HG03565 (cell line): ENCODE measurements at regions not wholly inside any gene's neighbourhood (a gene's known extent, or its start where the extent isn't known, plus 50 kb on each side); places are given as distances from the start of the nearest gene placed in this dataset.

Experiments used
- ATAC-seq: cut with Tn5 transposase; IDR thresholded peaks from one replicate; pipeline ENCODE4 v1.9.1; 2021; ENCODE audit warnings: mild to moderate bottlenecking, moderate library complexity; ENCODE audit not compliant: unreplicated experiment

- no peak for ATAC-seq
These were observed 57.0 kb downstream of the PHLDA1 start for GRCh38 chr12:75974323-75975187.

- ATAC-seq: no peak
These were observed 60.3 kb downstream of the PHLDA1 start for GRCh38 chr12:75971253-75971652.

- no peak for ATAC-seq
These were observed 61.3 kb downstream of the PHLDA1 start for GRCh38 chr12:75970310-75970709.

DNA sequence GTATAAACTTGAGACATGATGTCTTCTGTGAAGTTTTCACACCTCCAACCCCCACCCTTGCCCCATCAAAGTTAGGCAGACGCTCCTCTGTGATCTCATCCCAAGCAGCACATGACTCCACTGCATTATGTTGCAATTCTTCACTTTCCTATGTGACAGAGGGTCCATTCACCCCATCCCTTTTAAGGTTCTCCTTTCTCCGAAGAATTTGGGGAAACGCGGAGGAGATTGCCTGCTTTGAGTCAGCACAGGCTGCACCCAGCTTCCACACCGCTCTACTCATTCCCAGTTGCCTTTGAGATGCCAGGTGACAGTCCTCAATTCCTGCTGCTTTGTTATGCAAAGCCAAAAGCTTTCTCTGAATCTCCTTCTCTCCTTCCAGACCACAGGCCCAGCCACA, 61.8 kb downstream of the PHLDA1 start:
- ATAC-seq: no peak

- ATAC-seq: no peak
These were observed 65.9 kb downstream of the PHLDA1 start for GRCh38 chr12:75965661-75966060.

GRCh38 chr12:75964150-75964549, 67.4 kb downstream of the PHLDA1 start:
- peak; percentile 50 for ATAC-seq

GRCh38 chr12:75961878-75962277, 69.7 kb downstream of the PHLDA1 start:
- ATAC-seq: no peak

GRCh38 chr12:75960954-75961661, 70.5 kb downstream of the PHLDA1 start:
- no peak for ATAC-seq

- no peak for ATAC-seq
These were observed 71.3 kb downstream of the PHLDA1 start for GRCh38 chr12:75960086-75960910.

DNA sequence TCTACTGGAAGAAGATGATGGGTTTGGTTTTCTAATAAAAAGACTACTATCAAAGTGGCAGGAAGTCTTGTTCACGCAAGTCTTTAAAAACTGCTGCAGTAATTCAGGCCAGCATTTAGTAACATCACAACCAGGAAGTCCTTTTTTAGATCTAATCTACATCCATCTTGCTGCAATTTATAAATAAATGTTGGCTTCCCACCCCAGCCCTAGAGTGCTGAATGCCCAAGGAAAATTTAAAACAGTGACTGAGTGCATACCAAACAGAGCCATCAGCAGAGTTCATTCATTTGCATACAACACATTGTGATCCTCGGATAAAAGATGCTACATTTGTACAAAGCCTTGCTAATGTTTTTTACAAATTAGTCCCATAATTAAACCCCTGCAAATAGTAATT, 72.1 kb downstream of the PHLDA1 start:
- no peak for ATAC-seq

DNA sequence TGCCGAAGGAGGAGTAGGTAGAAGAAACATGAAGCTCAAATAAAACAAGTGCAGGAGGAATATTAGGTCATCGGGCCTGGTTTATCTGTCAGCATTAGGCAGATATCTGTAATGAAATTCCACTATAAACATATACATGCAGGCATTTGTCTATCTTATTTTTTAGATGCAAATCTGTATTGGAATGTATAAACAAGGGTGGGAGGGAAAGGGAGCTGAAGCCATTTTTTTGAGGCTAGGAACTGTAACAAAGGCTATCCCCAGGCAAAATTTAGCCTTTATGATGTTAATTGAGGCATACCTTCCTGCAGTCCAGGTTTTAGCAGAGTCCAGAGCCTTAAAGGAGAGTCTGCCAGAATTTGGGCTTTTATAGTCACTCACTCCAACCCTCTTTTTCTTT, 72.5 kb downstream of the PHLDA1 start:
- no peak for ATAC-seq

GRCh38 chr12:75955251-75955650, 76.3 kb downstream of the PHLDA1 start:
- ATAC-seq: no peak

DNA sequence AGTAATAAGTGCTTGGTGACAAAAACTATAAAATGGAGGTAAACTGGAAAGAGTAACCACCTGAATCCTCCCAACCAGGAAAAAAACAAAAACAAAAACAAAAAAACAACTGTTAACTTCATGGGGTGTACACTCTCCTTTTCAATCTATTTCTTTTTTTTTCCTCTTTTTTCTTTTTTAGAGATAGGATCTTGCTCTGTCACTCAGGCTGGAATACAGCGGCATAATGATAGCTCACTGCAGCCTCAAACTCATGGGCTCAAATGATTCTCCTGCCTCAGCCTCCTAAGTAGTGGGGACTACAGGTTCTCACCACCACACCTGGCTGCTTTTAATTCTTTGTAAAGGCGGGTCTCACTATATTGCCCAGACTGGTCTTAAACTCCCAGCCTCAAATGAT, 76.8 kb downstream of the PHLDA1 start:
- ATAC-seq: no peak

DNA sequence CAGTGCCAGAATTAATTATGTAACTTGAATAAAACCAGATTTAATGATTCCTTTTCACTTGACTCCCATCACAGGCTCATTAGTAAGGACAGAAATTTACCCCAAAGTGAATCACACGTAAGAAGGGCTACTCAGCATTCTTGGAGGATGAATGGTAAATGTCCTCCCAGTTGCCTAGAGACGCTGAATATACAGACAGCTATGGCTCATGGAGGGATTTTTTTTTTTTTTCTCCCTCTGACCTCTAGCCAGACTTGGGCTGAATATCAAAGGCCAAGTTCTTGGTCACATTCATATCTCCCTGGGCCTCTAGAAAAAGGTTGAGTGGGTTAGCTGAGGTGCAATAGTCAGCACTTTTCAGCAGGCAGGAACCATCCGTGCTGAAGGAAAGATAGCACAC, 77.5 kb downstream of the PHLDA1 start:
- ATAC-seq: no peak

- no peak for ATAC-seq
These were observed 78.2 kb downstream of the PHLDA1 start for GRCh38 chr12:75953312-75953906.

GRCh38 chr12:75951399-75952278, 79.9 kb downstream of the PHLDA1 start:
- no peak for ATAC-seq

DNA sequence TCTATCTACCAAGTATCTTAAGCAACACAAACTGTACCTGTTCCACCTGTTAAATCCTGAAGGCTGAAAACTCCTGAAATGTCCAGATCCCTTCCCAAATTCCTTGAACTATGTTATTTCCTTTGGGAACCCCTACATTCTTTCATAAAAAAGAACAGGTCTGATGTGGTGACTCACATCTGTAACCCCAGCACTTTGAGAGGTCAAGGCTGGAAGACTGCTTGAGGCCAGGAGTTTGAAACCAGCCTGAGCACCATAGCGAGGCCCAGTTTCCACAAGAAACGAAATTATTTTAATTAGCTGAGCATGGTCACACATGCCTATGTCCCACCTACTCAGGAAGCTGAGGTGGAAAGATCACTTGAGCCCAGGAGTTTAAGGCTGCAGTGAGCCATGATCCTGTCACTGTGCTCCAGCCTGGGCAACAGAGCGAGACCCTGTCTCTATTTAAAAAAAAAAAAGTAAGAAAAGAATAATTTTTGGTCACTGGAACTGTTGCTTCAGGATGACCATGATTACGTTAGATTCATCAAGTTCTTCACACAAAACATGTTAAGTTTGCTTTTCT, 84.3 kb downstream of the PHLDA1 start:
- ATAC-seq: no peak

DNA sequence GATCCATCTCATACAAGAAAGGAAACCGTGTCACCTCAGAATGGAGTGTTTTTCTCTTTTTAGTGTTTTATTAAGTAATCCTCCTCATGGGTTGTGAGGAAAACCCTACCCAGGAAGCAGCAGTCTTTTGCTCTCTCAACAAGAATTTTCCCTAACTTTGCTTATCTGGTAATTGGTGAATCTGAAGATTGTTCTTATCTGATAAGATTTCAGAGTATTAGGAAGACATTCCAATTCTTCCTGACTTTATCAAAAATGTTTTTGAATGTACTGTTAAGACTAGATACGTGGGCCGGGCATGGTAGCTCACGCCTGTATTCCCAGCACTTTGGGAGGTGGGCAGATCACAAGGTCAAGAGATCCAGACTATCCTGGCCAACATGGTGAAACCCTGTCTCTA, 86.0 kb downstream of the PHLDA1 start:
- no peak for ATAC-seq

DNA sequence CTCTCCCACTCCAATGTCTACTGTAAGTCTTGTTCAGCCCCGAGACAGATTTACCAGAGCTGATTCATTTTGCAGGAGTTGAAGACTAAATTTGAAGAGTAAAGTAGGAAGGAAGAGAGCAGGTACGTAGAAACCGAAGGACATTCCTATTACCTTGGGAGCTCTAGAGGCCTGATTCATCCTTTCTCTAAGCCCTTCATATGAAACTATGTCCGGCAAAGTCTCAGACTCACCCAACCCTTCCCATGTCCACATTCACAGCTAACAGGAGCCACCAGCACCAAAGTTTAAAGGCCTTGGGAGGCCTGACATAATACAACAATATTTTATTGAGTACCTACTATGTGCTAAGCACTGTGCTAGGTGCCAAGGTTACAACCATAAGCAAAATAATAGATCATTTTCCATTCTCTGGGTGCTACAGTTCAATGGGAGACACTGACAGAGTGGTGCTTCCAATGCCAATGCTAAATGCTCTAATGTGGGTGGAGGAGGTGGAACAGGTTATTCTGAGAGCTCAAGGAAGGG, 86.6 kb downstream of the PHLDA1 start:
- ATAC-seq: no peak
